PFSK-1 (cell line): ENCODE measurements at regions not wholly inside any gene's neighbourhood (a gene's known extent, or its start where the extent isn't known, plus 50 kb on each side); places are given as distances from the start of the nearest gene placed in this dataset.

Experiments
- FOXP2 ChIP-seq: optimal IDR thresholded peaks from 2 replicates; pipeline ENCODE3; 2011; ENCODE audit warnings: borderline replicate concordance, control low read depth, inconsistent platforms; ENCODE audit not compliant: insufficient read depth; ENCODE audit errors: extremely low read length, extremely low read depth
- POLR2AphosphoS5 ChIP-seq: IDR thresholded peaks from 2 replicates; pipeline ENCODE4 v1.6.1; 2012; ENCODE audit warnings: low read depth, mild to moderate bottlenecking, control low read depth, low read length, moderate library complexity
- SIN3A ChIP-seq: IDR thresholded peaks from 2 replicates; pipeline ENCODE4 v1.6.1; 2012; ENCODE audit warnings: mild to moderate bottlenecking, low read length, moderate library complexity, borderline replicate concordance; ENCODE audit not compliant: insufficient read depth
- TAF1 ChIP-seq: IDR thresholded peaks from 2 replicates; pipeline ENCODE4 v1.6.1; 2012; ENCODE audit warnings: low read length, control low read depth, borderline replicate concordance; ENCODE audit not compliant: insufficient read depth
- TF ChIP-seq, protein P1 (sequence below), 2 experiments: IDR thresholded peaks; 2 replicates each; pipeline versions ENCODE4 v1.6.1 to v1.8.0; 2011 to 2012; ENCODE audit warnings: low read depth in 2 of 2, low read length in 2 of 2, control low read depth in 1 of 2, inconsistent platforms in 1 of 2, mild to moderate bottlenecking in 1 of 2, moderate library complexity in 1 of 2; ENCODE audit not compliant: insufficient read depth in 1 of 2

DNA sequence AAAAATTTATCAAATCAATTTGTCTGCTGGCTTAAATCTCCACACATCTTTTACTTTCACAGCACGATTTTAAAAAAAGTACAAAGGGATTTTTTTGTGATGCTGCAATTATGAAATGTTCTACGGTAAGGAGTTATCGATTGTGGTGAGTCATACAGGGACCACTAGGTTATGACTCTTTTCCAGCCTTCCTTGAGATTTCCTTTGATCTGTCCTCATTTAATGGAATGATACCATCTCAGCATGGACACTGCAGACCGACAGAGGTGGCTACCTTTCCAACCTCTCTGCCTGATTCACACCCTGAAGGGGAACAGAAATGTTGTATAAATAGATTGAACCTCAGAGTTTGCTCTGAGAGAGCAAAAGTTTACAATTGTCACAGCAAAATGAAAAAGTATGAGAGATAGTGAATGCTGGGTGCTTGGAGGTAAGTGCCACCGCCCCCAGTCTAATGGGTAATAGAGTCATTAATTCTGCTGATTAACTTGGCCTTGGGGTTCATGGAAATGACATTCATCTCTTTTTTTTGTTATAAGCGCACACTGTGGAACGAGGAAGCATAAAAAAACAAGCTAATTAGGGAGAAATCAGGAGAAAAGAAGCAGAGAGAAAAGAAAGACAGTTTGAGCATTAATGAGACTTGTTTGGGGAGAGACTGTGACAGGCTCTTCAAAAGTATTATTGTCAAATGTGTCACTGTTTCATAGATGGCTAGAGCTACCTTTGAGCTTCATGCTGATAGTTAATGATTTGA, 306.0 kb downstream of the RNF144B start:
- TF ChIP-seq FOXP2 (no peak), SIN3A (no peak), TAF1 (no peak), POLR2AphosphoS5 (no peak)
- TF ChIP-seq, protein P1, sequence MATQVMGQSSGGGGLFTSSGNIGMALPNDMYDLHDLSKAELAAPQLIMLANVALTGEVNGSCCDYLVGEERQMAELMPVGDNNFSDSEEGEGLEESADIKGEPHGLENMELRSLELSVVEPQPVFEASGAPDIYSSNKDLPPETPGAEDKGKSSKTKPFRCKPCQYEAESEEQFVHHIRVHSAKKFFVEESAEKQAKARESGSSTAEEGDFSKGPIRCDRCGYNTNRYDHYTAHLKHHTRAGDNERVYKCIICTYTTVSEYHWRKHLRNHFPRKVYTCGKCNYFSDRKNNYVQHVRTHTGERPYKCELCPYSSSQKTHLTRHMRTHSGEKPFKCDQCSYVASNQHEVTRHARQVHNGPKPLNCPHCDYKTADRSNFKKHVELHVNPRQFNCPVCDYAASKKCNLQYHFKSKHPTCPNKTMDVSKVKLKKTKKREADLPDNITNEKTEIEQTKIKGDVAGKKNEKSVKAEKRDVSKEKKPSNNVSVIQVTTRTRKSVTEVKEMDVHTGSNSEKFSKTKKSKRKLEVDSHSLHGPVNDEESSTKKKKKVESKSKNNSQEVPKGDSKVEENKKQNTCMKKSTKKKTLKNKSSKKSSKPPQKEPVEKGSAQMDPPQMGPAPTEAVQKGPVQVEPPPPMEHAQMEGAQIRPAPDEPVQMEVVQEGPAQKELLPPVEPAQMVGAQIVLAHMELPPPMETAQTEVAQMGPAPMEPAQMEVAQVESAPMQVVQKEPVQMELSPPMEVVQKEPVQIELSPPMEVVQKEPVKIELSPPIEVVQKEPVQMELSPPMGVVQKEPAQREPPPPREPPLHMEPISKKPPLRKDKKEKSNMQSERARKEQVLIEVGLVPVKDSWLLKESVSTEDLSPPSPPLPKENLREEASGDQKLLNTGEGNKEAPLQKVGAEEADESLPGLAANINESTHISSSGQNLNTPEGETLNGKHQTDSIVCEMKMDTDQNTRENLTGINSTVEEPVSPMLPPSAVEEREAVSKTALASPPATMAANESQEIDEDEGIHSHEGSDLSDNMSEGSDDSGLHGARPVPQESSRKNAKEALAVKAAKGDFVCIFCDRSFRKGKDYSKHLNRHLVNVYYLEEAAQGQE (IDR thresholded peaks at IDR 0.05; ENCODE audit: insufficient read depth in 1 of 2, low read depth in 2 of 2, low read length in 2 of 2): no peak

DNA sequence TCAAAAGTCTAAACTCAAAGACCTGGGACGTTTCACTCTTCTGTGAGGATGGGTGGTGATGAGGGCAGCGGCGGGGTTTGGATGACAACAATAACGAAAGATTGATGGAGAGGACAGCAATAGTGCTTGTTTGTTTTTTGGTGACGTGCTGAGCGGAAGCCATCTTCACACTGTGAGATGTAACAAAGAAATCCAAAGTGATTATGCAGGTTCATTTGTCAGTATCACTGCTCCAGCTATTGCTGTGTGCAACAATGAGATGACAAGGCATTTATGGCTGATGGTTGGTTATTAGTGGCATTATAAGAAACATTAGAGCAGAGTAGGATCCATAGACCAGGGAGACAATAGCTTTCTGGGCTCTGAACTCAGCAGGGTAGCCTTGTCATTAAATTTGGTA, 306.7 kb downstream of the RNF144B start:
- TF ChIP-seq SIN3A: no peak
- TF ChIP-seq, protein P1 (IDR thresholded peaks at IDR 0.05; ENCODE audit: insufficient read depth in 1 of 2, low read depth in 2 of 2, low read length in 2 of 2): no peak
- no peak for TF ChIP-seq POLR2AphosphoS5
- TF ChIP-seq FOXP2: no peak
- TF ChIP-seq TAF1: no peak

DNA sequence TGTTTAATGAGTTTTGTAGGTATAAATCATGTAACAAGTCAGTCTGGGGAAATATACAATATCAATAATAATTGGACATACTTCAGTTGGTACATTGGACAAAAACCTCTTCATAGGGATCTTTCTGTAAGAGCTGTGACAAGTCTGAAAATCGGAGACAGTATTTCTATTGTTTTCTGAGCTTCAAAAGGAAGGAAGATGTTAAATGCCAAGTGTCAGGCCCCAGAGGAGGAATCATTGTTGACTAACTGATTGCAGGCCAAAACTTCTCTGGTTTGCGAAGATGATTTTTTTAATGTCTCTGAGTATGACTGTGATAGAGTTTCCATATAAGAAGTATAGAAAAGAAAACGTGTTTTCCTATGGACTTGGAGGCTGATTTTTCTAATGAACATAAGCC, 316.4 kb downstream of the RNF144B start:
- no peak for TF ChIP-seq POLR2AphosphoS5
- no peak for TF ChIP-seq FOXP2
- no peak for TF ChIP-seq TAF1
- TF ChIP-seq SIN3A: no peak
- TF ChIP-seq, protein P1 (IDR thresholded peaks at IDR 0.05; ENCODE audit: insufficient read depth in 1 of 2, low read depth in 2 of 2, low read length in 2 of 2): no peak

DNA sequence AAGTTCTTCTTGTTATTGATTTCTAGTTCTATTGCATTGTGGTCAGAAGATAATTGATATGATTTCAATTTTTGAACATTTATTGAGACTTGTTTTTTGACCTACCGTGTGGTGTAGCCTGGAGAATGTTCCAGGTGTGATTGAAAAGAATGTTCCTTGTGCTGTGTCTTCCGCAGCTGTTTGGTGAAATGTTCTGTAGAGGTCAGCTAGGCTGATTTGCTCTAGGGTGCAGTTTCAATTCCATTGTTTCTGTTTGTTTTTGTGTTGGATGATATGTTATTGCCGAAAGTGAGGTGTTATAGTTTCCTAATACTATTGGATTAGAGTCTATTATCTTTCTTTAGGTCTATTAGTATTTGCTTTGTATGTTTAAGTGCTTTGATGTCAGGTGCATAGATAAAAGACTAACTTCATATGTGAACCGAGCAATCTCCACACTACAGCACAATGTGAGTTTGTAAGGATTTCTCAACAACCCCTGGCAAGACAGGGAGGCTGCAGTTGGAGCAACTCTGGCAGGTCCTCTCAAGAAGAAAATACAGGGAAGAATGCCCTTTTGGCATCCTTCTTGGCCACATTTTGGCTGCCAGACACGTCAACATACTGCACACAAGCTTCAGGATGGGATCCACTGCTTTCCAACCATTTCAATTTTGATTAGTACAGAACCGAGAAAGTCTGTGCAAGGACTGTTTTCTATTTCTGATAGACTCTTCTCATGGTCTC, 320.7 kb downstream of the RNF144B start:
- no peak for TF ChIP-seq POLR2AphosphoS5
- TF ChIP-seq SIN3A: no peak
- TF ChIP-seq, protein P1 (IDR thresholded peaks at IDR 0.05; ENCODE audit: insufficient read depth in 1 of 2, low read depth in 2 of 2, low read length in 2 of 2): no peak
- no peak for TF ChIP-seq FOXP2
- no peak for TF ChIP-seq TAF1
